Fibroblast of lung (primary cell): ENCODE measurements at regions not wholly inside any gene's neighbourhood (a gene's known extent, or its start where the extent isn't known, plus 50 kb on each side); places are given as distances from the start of the nearest gene placed in this dataset.
A peak's percentile ranks its signal among the peaks of the same experiment; 100 is the strongest.
"Not testable (repeated sequence)": the region's sequence is repeated elsewhere in the genome, so short reads cannot be mapped to it uniquely, and the experiment has no call there.

Source experiments
- DNase-seq, 2 donors: peaks; one replicate each; pipeline versions ENCODE4 v3.0.0 to v3.0.0-alpha.2; 2010; ENCODE audit warnings: low read depth in 2 of 2
- H2AFZ ChIP-seq: 2 replicates; pipeline ENCODE4 v1.5.1; 2012; ENCODE audit warnings: low read length, control low read depth, inconsistent platforms
- H3K27ac ChIP-seq: 2 replicates; pipeline ENCODE4 v1.5.1; 2011; ENCODE audit warnings: low read length, control low read depth; ENCODE audit not compliant: insufficient read depth
- H3K27me3 ChIP-seq: 2 replicates; pipeline ENCODE4 v1.5.1; 2011; ENCODE audit warnings: mild to moderate bottlenecking, low read length; ENCODE audit not compliant: control insufficient read depth, insufficient read depth
- H3K36me3 ChIP-seq: 2 replicates; pipeline ENCODE4 v1.5.1; 2011; ENCODE audit warnings: low read length; ENCODE audit not compliant: control insufficient read depth, insufficient read depth
- H3K4me1 ChIP-seq: 2 replicates; pipeline ENCODE4 v1.5.1; 2011; ENCODE audit warnings: low read length; ENCODE audit not compliant: control insufficient read depth, insufficient read depth; ENCODE audit errors: extremely low read depth
- H3K4me2 ChIP-seq: 2 replicates; pipeline ENCODE4 v1.5.1; 2011; ENCODE audit warnings: low read length, control low read depth; ENCODE audit not compliant: insufficient read depth; ENCODE audit errors: extremely low read depth
- H3K4me3 ChIP-seq, 4 experiments: fragments of 200-600 bp in 1 of 4; sonication (generic) in 1 of 4; replicated peaks in 1 of 4; 2 replicates each; pipeline ENCODE4 v1.5.1; 2011 to 2016; ENCODE audit warnings: low read length in 4 of 4, low read depth in 3 of 4, mild to moderate bottlenecking in 3 of 4, control low read depth in 2 of 4, inconsistent platforms in 1 of 4, mixed read lengths in 1 of 4; ENCODE audit not compliant: insufficient read depth in 1 of 4; ENCODE audit errors: control extremely low read depth in 1 of 4
- H3K79me2 ChIP-seq: 2 replicates; pipeline ENCODE4 v1.5.1; 2012; ENCODE audit warnings: mild to moderate bottlenecking, low read length, inconsistent platforms; ENCODE audit not compliant: control insufficient read depth, insufficient read depth
- H3K9ac ChIP-seq: 2 replicates; pipeline ENCODE4 v1.5.1; 2011; ENCODE audit warnings: mild to moderate bottlenecking, low read length, control low read depth; ENCODE audit not compliant: insufficient read depth
- H3K9me3 ChIP-seq: 2 replicates; pipeline ENCODE4 v1.5.1; 2012; ENCODE audit warnings: low read depth, low read length; ENCODE audit not compliant: control insufficient read depth, insufficient read depth
- H4K20me1 ChIP-seq: 2 replicates; pipeline ENCODE4 v1.5.1; 2011; ENCODE audit warnings: low read length; ENCODE audit not compliant: control insufficient read depth, insufficient read depth; ENCODE audit errors: extremely low read depth
- EZH2 ChIP-seq: IDR thresholded peaks from 2 replicates; pipeline ENCODE4 v1.5.1; 2012; ENCODE audit warnings: low read length, control low read depth, mild to moderate bottlenecking; ENCODE audit errors: missing control alignments
- TF ChIP-seq, protein P1 (sequence below), 2 donors: IDR thresholded peaks in 1 of 2; conservative IDR thresholded peaks in 1 of 2; 1 replicate in 1 of 2; 2 replicates in 1 of 2; pipeline ENCODE4 v1.5.1; 2011 to 2012; ENCODE audit warnings: low read length in 2 of 2, control low read depth in 1 of 2, inconsistent platforms in 1 of 2, low read depth in 1 of 2, mild to moderate bottlenecking in 1 of 2

DNA sequence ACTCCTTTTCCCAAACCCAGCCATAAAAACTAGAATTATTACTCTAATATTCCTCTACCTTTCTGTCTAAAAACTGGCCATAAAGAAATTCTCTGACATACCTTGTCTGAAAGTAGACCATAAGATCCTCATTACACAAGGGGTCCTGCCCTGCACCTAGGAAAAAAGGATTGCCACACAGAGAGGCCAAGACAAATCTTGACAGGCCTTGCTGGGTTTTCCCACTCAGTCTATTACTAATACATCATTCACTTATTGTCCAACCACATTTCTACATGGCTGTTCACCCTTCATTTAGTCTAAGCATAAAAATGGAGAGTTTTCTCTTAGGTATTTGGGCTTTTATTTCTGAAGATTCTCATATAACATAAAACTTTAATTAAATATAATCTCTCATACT, 319.8 kb downstream of the PCDH20 start:
- Histone ChIP-seq H3K27me3 (no peaks in the 10 kb centered on the region), H4K20me1 (no peaks in the 10 kb centered on the region), H3K4me3 (no peak overlapping the region), H3K27ac (no peak overlapping the region), H3K9ac (no peak overlapping the region), H3K9me3 (no peaks in the 10 kb centered on the region), H3K36me3 (no peaks in the 10 kb centered on the region), H3K79me2 (no peaks in the 10 kb centered on the region), H2AFZ (no peak overlapping the region), H3K4me2 (no peak overlapping the region), H3K4me1 (no peaks in the 10 kb centered on the region)
- TF ChIP-seq, protein P1, sequence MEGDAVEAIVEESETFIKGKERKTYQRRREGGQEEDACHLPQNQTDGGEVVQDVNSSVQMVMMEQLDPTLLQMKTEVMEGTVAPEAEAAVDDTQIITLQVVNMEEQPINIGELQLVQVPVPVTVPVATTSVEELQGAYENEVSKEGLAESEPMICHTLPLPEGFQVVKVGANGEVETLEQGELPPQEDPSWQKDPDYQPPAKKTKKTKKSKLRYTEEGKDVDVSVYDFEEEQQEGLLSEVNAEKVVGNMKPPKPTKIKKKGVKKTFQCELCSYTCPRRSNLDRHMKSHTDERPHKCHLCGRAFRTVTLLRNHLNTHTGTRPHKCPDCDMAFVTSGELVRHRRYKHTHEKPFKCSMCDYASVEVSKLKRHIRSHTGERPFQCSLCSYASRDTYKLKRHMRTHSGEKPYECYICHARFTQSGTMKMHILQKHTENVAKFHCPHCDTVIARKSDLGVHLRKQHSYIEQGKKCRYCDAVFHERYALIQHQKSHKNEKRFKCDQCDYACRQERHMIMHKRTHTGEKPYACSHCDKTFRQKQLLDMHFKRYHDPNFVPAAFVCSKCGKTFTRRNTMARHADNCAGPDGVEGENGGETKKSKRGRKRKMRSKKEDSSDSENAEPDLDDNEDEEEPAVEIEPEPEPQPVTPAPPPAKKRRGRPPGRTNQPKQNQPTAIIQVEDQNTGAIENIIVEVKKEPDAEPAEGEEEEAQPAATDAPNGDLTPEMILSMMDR (conservative IDR thresholded peaks at IDR 0.05 in 1 of 2, IDR thresholded peaks at IDR 0.05 in 1 of 2; ENCODE audit: low read depth in 1 of 2, low read length in 2 of 2) = no peak
- no peak for TF ChIP-seq EZH2
- no peak for DNase-seq

DNA sequence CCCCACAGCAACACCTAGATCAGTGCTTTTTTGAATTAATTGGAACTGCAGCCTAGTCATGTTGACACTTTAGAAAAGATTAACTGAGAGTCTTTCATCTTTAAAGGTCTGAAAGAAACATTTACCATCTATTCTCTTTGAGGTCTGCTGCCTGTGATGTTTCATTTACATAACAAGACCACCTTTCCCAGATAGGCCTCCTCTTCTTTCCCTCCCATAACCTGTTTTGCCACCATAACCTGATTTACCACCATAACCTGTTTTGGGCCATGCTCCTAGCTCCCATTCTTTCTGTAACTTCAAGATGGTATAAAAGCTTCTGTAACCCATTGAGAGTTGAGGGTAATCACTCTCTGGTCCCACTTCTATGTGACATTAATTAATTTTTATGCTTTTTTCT, 320.8 kb downstream of the PCDH20 start:
- H3K36me3 ChIP-seq = no peaks in the 10 kb centered on the region
- no peaks in the 10 kb centered on the region for H3K79me2 ChIP-seq
- DNase-seq = no peak
- H2AFZ ChIP-seq = no peak overlapping the region
- H3K4me2 ChIP-seq = no peak overlapping the region
- H3K4me3 ChIP-seq = no peak overlapping the region
- H3K9me3 ChIP-seq = no peaks in the 10 kb centered on the region
- no peak overlapping the region for H3K27ac ChIP-seq
- no peak overlapping the region for H3K9ac ChIP-seq
- H3K4me1 ChIP-seq = no peaks in the 10 kb centered on the region
- no peak for TF ChIP-seq EZH2
- TF ChIP-seq, protein P1 (conservative IDR thresholded peaks at IDR 0.05 in 1 of 2, IDR thresholded peaks at IDR 0.05 in 1 of 2; ENCODE audit: low read depth in 1 of 2, low read length in 2 of 2) = no peak
- H4K20me1 ChIP-seq = no peaks in the 10 kb centered on the region
- H3K27me3 ChIP-seq = no peaks in the 10 kb centered on the region

DNA sequence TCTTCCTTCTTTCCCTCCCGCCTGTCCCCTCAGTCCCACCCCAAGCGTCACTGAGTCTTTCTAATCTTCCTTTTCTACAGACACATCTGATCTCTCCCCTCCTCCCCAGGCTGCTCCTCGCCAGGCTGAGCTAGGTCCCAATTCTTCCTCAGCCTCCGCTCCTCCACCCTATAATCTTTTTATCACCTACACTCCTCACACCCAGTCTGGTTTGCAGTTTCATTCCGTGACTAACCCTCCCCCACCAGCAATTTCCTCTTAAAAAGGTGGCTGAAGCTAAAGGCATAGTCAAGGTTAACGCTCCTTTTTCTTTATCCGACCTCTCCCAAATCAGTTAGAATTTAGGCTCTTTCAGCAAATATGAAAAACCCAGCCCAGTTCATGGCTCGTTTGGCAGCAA, 325.8 kb downstream of the PCDH20 start:
- not testable (repeated sequence) for H3K27me3 ChIP-seq, DNase-seq, H3K4me1 ChIP-seq, H3K27ac ChIP-seq, H3K9me3 ChIP-seq, H4K20me1 ChIP-seq, H3K79me2 ChIP-seq, H3K4me2 ChIP-seq, H3K4me3 ChIP-seq, H3K36me3 ChIP-seq, H2AFZ ChIP-seq, H3K9ac ChIP-seq

DNA sequence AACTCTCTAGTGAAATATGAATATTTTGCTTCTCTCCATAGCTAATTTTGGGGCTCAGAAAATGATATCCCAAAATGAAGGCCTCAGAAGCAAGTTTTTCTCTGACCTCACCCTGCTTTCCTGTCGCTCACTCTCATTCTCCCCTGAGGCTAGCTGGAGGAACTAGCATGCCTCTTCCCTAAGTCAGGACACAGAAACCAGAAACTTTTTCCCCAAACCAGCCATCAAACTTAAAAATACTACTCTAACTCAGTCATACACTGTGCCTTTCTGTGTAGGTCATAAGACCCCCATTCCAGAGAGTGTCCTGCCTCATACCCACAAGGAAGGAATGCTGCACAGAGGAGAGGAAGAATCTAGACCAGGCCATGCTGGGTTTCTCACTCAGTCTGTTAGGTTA, 329.6 kb downstream of the PCDH20 start:
- Histone ChIP-seq H3K9ac (no peak overlapping the region), H3K36me3 (no peaks in the 10 kb centered on the region), H2AFZ (no peak overlapping the region), H3K4me3 (no peak overlapping the region), H4K20me1 (no peaks in the 10 kb centered on the region), H3K4me2 (no peak overlapping the region), H3K27me3 (no peaks in the 10 kb centered on the region), H3K4me1 (no peaks in the 10 kb centered on the region), H3K27ac (no peak overlapping the region), H3K79me2 (no peaks in the 10 kb centered on the region), H3K9me3 (no peaks in the 10 kb centered on the region)
- no peak for TF ChIP-seq EZH2
- TF ChIP-seq, protein P1 (conservative IDR thresholded peaks at IDR 0.05 in 1 of 2, IDR thresholded peaks at IDR 0.05 in 1 of 2; ENCODE audit: low read depth in 1 of 2, low read length in 2 of 2) = no peak
- DNase-seq = peak in 1 of 2 donors; percentile 41
